ENCODE measurements at regions not wholly inside any gene's neighbourhood (a gene's known extent, or its start where the extent isn't known, plus 50 kb on each side); places are given as distances from the start of the nearest gene placed in this dataset.

DNA sequence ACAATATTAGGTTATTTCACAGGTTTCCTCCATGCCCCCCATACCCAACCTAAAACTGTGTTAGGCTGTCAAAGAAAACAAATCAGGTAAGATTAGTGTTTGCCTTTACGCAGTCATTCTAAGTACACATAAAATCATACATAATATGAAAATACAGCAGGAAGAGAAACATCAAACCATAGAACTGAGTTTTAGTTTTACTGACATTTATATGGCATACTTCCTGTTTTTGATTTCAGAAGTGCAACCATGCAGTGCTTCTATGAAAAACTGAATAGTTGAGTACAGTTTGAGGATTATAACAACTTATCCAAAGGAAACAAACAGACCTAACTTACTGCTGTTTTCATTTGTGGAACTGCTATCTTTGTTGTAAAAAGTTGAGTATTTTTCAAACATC is 91.3 kb downstream of the KCNRG start:
- DNase-seq (ENCODE audit: insufficient read length, low spot score, missing footprints): no peak
- Histone ChIP-seq H3K9me3 (ENCODE audit: low read depth, low read length) (no peaks in the 10 kb centered on the region), H3K79me2 (ENCODE audit: insufficient read depth, low read length) (peaks cover 70% of the 10 kb centered on the region), H4K20me1 (ENCODE audit: insufficient read depth, low read length) (peaks cover 9% of the 10 kb centered on the region), H3K4me2 (ENCODE audit: insufficient read depth, low read length) (no peak overlapping the region), H3K36me3 (ENCODE audit: insufficient read depth, low read length) (no peaks in the 10 kb centered on the region), H2AFZ (ENCODE audit: low read length) (no peak overlapping the region), H3K27ac (ENCODE audit: low read depth, low read length) (no peak overlapping the region), H3K4me3 (ENCODE audit: insufficient read depth, low read length) (no peak overlapping the region), H3K4me1 (ENCODE audit: insufficient read depth, low read length) (peaks cover 17% of the 10 kb centered on the region), H3K27me3 (ENCODE audit: insufficient read depth, low read length) (no peaks in the 10 kb centered on the region)
- no peak for TF ChIP-seq CTCF (IDR thresholded peaks at IDR 0.05; ENCODE audit: extremely low read depth, low read depth, low read length)

DNA sequence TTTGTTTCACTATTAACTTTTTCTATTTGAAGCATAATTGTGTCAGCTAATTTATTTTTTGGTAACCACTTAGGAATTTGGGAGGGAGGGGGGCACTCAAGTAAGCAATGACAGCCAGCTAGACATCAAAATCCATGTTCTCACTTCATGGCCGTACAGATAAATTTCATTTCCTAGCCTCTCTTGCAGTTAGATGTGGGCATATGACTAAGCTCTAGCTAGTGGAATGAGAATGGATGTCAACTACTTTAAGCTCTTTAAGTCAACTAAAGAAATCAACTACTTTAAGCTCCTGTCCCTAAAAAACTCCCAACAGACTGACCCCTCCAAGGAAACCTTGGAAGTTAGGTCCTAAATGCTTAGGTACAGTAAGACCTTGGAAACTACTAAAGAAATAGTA is 92.0 kb downstream of the KCNRG start:
- H3K4me3 ChIP-seq (ENCODE audit: insufficient read depth, low read length): no peak overlapping the region
- H3K27ac ChIP-seq (ENCODE audit: low read depth, low read length): no peak overlapping the region
- H4K20me1 ChIP-seq (ENCODE audit: insufficient read depth, low read length): peaks cover 9% of the 10 kb centered on the region
- H2AFZ ChIP-seq (ENCODE audit: low read length): no peak overlapping the region
- no peaks in the 10 kb centered on the region for H3K36me3 ChIP-seq (ENCODE audit: insufficient read depth, low read length)
- peaks cover 17% of the 10 kb centered on the region for H3K4me1 ChIP-seq (ENCODE audit: insufficient read depth, low read length)
- no peaks in the 10 kb centered on the region for H3K27me3 ChIP-seq (ENCODE audit: insufficient read depth, low read length)
- no peak for DNase-seq (ENCODE audit: insufficient read length, low spot score, missing footprints)
- peak overlapping the region; percentile 34 for H3K4me2 ChIP-seq (ENCODE audit: insufficient read depth, low read length)
- H3K9me3 ChIP-seq (ENCODE audit: low read depth, low read length): no peaks in the 10 kb centered on the region
- TF ChIP-seq CTCF (IDR thresholded peaks at IDR 0.05; ENCODE audit: extremely low read depth, low read depth, low read length): no peak
- H3K79me2 ChIP-seq (ENCODE audit: insufficient read depth, low read length): peaks cover 67% of the 10 kb centered on the region

DNA sequence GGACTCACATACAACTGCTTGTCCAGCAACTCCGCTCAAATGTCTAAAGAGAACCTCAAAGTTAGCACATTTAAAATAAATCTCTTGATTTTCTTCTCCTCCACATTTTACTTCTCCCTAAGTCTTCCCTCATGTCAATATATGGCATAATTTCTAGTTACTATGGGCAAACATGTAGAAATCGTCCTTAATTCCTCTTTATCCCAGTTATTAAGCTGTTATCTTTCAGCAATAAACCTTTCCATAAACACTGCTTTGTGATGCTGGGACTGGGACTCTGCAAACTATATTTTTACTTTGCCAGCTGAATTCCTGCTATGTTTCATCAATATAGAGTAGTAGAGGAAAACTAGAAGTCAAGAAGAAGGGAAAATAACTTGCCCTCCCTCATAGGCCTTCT is 99.7 kb downstream of the KCNRG start:
- no peak overlapping the region for H3K27ac ChIP-seq (ENCODE audit: low read depth, low read length)
- H4K20me1 ChIP-seq (ENCODE audit: insufficient read depth, low read length): peaks cover 13% of the 10 kb centered on the region
- peaks cover 4% of the 10 kb centered on the region for H3K4me1 ChIP-seq (ENCODE audit: insufficient read depth, low read length)
- no peak overlapping the region for H3K4me3 ChIP-seq (ENCODE audit: insufficient read depth, low read length)
- H3K36me3 ChIP-seq (ENCODE audit: insufficient read depth, low read length): no peaks in the 10 kb centered on the region
- H3K9me3 ChIP-seq (ENCODE audit: low read depth, low read length): no peaks in the 10 kb centered on the region
- TF ChIP-seq CTCF (IDR thresholded peaks at IDR 0.05; ENCODE audit: extremely low read depth, low read depth, low read length): no peak
- H2AFZ ChIP-seq (ENCODE audit: low read length): no peak overlapping the region
- peaks cover 77% of the 10 kb centered on the region for H3K79me2 ChIP-seq (ENCODE audit: insufficient read depth, low read length)
- no peak overlapping the region for H3K4me2 ChIP-seq (ENCODE audit: insufficient read depth, low read length)
- no peak for DNase-seq (ENCODE audit: insufficient read length, low spot score, missing footprints)
- H3K27me3 ChIP-seq (ENCODE audit: insufficient read depth, low read length): no peaks in the 10 kb centered on the region

- Histone ChIP-seq H3K27me3 (ENCODE audit: insufficient read depth, low read length) (no peaks in the 10 kb centered on the region), H3K4me3 (ENCODE audit: insufficient read depth, low read length) (no peak overlapping the region), H3K27ac (ENCODE audit: low read depth, low read length) (no peak overlapping the region), H3K36me3 (ENCODE audit: insufficient read depth, low read length) (no peaks in the 10 kb centered on the region), H3K4me2 (ENCODE audit: insufficient read depth, low read length) (no peak overlapping the region), H2AFZ (ENCODE audit: low read length) (no peak overlapping the region), H3K4me1 (ENCODE audit: insufficient read depth, low read length) (peaks cover 4% of the 10 kb centered on the region), H3K9me3 (ENCODE audit: low read depth, low read length) (no peaks in the 10 kb centered on the region), H3K79me2 (ENCODE audit: insufficient read depth, low read length) (peaks cover 80% of the 10 kb centered on the region), H4K20me1 (ENCODE audit: insufficient read depth, low read length) (peaks cover 15% of the 10 kb centered on the region)
- TF ChIP-seq CTCF (IDR thresholded peaks at IDR 0.05; ENCODE audit: extremely low read depth, low read depth, low read length): no peak
- no peak for DNase-seq (ENCODE audit: insufficient read length, low spot score, missing footprints)
Measured at GRCh38 chr13:50115695-50116094, 100.5 kb downstream of the KCNRG start.

Data from osteoblast (primary cell).